GM21786 (cell line): ENCODE measurements at regions not wholly inside any gene's neighbourhood (a gene's known extent, or its start where the extent isn't known, plus 50 kb on each side); places are given as distances from the start of the nearest gene placed in this dataset.
"Not testable (repeated sequence)": the region's sequence is repeated elsewhere in the genome, so short reads cannot be mapped to it uniquely, and the experiment has no call there.

Source experiments
- ATAC-seq: cut with Tn5 transposase; IDR thresholded peaks from one replicate; pipeline ENCODE4 v1.9.1; 2021; ENCODE audit not compliant: unreplicated experiment

DNA sequence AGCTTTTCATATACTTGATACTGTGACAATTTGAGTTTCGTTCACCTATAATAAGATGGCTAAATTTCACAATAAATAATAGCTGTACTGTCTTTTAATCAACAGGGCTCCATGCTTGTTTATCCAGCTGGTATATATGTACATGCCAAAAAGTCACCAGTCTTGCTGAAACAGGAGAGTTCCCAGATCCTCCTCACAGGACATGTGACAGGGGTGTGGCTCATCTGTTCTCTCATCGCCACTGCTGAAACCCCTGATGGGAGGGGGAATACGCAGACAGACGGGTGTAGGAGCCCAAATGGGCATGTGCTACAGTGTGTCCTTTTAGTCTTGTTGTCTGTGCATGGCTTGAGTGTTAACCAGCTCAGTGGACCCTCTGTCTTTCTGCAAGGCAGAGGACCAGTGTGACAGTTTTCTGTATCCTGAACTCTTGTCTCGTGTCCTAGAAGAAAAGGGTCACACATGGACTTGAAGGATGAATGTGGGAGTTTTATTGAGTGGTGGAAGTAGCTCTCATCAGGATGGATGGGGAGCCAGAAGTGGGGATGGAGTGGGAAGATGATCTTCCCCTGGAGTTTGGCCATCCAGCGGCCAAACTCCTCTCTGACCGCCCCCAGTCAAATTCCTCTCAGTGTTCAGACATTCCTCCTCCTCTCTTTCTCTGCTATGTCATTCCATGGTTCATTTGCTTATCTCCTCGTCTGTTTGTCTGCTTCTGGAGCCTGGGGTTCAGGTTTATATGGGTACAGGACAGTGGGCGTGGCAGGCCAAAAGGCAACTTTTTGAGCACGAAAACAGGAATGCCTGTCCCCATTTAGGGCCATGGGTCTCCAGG is 113.1 kb upstream of the NECTIN3 start:
- no peak for ATAC-seq

DNA sequence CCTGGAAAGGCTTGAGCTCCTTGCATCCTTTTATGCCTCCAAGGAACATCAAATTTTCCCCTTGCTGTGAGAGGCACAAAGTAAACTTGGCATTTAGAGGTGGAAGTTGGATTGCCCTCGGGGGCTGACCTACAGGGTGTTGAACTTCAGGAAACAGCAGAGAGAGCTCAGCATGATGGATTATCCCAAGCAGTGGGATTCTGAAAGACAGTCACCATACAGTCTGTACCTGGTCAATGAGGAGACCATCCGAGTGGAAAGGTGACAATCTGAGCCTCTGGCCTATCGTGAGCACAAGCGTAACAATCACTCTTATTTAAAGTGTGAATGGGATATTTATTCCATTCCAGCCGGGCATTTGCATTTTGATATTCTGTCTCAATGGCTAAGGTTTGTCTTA is 105.6 kb upstream of the NECTIN3 start:
- no peak for ATAC-seq

- ATAC-seq: no peak
Observed at GRCh38 chr3:110966966-110967663, 104.5 kb upstream of the NECTIN3 start.

- no peak for ATAC-seq
Observed at GRCh38 chr3:110968076-110968475, 103.5 kb upstream of the NECTIN3 start.

- no peak for ATAC-seq
Observed at GRCh38 chr3:110969229-110970211, 102.1 kb upstream of the NECTIN3 start.

DNA sequence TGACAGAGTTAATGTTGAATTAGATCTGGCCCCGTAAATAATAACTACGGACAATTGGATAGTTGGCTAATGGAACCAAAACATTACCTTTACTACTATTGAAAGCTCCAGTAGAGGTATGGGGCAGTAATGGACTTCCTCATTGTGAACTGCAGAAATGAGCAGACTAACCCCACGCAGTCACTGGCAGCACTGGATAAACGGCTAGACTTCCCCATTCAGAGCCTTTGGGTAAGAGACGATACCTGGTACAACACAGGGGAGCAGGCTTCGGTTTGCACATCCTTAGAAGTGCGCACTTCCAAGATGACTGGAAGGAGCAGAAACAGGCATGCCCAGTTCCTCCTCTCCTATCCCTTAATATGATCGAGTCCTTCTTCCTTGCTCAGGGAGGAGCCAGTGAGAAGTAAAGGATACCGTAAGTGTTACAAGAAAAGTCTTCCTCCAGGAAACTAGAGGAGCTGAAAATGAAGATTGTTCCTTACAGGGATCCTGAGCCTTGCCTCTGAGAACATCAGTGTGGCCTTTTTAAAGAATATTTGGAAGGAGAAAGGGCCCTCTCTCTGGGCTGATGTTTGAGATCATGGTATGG is 100.5 kb upstream of the NECTIN3 start:
- ATAC-seq: no peak

- ATAC-seq: no peak
Observed at GRCh38 chr3:110973263-110973895, 98.2 kb upstream of the NECTIN3 start.

- no peak for ATAC-seq
Observed at GRCh38 chr3:110974902-110975301, 96.7 kb upstream of the NECTIN3 start.

- no peak for ATAC-seq
Observed at GRCh38 chr3:110984456-110985250, 87.0 kb upstream of the NECTIN3 start.

DNA sequence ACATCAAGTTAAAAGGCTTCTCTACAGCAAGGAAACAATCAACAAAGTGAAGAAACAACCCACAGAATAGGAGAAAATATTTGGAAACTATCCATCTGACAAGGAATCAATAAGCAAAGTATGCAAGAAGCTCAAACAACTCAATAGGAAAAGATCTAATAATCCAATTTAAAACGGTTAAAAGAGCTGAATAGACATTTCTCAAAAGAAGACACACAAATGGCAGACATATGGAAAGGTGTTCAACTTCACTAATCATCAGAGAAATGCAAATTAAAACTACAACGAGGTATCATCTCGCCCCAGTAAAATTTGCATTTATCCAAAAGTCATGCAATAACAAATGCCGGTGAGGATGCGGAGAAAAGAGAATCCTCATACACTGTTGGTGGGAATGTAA is 82.2 kb upstream of the NECTIN3 start:
- ATAC-seq: no peak

DNA sequence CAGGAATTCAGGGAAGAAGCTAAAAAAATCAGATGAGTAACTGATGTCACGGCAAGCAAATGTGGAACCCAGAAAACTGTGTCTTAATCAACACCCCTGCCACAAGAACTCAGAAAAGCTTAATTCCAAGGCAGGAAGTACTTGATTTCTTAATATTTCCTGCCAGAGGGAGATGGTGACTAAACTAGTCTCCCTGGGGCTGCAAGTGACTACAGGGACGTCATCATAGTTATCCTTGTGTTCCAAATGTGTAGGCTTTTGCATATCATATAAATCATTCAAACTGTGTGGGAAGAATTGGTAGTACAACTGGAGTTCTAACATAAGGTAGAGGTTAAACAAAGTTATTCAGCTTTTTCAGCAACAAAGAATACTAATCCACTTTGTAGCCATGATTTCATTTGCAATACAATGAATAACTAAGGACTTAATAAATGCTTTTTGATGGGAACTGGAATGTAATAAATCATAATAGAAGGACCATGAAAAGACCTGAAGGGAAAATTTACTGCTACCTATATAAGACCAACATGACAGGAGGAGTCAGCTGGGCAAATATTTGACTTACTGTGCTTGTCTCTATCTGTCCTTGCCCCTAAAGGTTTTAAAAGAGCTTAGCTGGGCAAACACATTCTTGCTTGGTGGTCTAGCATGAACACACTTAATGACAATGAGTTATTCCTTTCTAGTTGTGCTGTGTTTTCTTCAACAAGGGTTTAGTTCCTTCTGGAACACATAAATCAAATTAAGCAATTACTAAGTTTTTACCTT is 76.0 kb upstream of the NECTIN3 start:
- no peak for ATAC-seq

- ATAC-seq: not testable (repeated sequence)
Observed at GRCh38 chr3:110998766-110999165, 72.8 kb upstream of the NECTIN3 start.

DNA sequence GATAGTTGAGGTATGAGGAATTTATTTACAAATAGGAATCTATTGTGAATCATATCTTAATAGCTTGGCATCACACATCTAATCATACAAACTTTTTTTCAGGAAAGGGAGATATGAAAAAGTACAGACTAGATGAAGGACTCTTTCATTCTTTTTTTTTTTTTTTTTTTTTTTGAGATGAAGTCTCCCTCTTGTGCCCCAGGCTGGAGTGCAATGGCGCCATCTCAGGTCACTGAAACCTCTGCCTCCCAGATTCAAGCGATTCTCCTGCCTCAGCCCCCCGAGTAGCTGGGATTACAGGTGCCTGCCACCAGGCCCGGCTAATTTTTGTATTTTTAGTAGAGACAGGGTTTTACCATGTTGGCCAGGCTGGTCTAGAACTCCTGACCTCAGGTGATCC is 65.1 kb upstream of the NECTIN3 start:
- ATAC-seq: not testable (repeated sequence)

- ATAC-seq: no peak
Observed at GRCh38 chr3:111012388-111013248, 59.0 kb upstream of the NECTIN3 start.
